HFFc6 (cell line): ENCODE measurements at regions not wholly inside any gene's neighbourhood (a gene's known extent, or its start where the extent isn't known, plus 50 kb on each side); places are given as distances from the start of the nearest gene placed in this dataset.

Source experiments
- DNase-seq: peaks from one replicate; pipeline ENCODE4 v3.0.0-alpha.2; 2018
- H3K27ac Mint-ChIP-seq: 2 replicates; pipeline ENCODE4 v1.8.0; 2020; ENCODE audit warnings: mild to moderate bottlenecking, mixed read lengths
- H3K27me3 Mint-ChIP-seq: 2 replicates; pipeline ENCODE4 v1.8.0; 2021; ENCODE audit warnings: mild to moderate bottlenecking, moderate library complexity, mixed read lengths; ENCODE audit not compliant: insufficient read depth
- H3K36me3 Mint-ChIP-seq: 2 replicates; pipeline ENCODE4 v1.8.0; 2021; ENCODE audit warnings: low read depth, mixed read lengths
- H3K4me1 Mint-ChIP-seq: 2 replicates; pipeline ENCODE4 v1.8.0; 2020; ENCODE audit warnings: low read depth, mixed read lengths
- H3K4me3 Mint-ChIP-seq: 2 replicates; pipeline ENCODE4 v1.8.0; 2020; ENCODE audit warnings: mild to moderate bottlenecking, moderate library complexity, mixed read lengths
- H3K9me3 Mint-ChIP-seq: 2 replicates; pipeline ENCODE4 v1.8.0; 2020; ENCODE audit warnings: mild to moderate bottlenecking, mixed read lengths
- TF ChIP-seq, protein P1 (sequence below): fragments of 200-600 bp; sonication (generic); IDR thresholded peaks from 2 replicates; pipeline ENCODE4 v1.5.0; 2021; ENCODE audit warnings: antibody characterized with exemption, mild to moderate bottlenecking

DNA sequence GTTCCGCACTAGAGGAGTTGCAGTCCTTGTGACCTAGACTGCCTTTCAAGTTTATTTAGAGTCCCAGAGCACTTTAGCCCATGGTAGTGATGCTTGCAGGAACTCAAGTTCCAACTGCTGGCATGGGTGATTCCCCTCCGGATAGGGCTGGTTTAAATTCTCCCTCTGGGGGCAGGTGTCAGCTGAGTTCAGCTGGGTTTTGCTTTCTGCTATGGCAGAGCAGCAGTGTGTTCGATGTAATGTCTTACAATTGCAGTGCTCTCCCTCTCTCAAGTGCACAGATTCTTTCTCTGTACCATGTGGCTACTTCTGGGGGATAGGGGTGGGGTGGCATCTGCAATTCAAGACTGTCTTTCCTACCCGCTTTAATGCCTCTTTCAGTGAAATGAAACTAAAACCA lies 164.8 kb upstream of the ZIC3 start:
- H3K9me3 Mint-ChIP-seq: peaks cover 15% of the 10 kb centered on the region
- no peaks in the 10 kb centered on the region for H3K27me3 Mint-ChIP-seq
- H3K4me3 Mint-ChIP-seq: no peak overlapping the region
- no peaks in the 10 kb centered on the region for H3K36me3 Mint-ChIP-seq
- TF ChIP-seq, protein P1, sequence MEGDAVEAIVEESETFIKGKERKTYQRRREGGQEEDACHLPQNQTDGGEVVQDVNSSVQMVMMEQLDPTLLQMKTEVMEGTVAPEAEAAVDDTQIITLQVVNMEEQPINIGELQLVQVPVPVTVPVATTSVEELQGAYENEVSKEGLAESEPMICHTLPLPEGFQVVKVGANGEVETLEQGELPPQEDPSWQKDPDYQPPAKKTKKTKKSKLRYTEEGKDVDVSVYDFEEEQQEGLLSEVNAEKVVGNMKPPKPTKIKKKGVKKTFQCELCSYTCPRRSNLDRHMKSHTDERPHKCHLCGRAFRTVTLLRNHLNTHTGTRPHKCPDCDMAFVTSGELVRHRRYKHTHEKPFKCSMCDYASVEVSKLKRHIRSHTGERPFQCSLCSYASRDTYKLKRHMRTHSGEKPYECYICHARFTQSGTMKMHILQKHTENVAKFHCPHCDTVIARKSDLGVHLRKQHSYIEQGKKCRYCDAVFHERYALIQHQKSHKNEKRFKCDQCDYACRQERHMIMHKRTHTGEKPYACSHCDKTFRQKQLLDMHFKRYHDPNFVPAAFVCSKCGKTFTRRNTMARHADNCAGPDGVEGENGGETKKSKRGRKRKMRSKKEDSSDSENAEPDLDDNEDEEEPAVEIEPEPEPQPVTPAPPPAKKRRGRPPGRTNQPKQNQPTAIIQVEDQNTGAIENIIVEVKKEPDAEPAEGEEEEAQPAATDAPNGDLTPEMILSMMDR: no peak
- H3K4me1 Mint-ChIP-seq: no peaks in the 10 kb centered on the region
- H3K27ac Mint-ChIP-seq: no peak overlapping the region
- no peak for DNase-seq

DNA sequence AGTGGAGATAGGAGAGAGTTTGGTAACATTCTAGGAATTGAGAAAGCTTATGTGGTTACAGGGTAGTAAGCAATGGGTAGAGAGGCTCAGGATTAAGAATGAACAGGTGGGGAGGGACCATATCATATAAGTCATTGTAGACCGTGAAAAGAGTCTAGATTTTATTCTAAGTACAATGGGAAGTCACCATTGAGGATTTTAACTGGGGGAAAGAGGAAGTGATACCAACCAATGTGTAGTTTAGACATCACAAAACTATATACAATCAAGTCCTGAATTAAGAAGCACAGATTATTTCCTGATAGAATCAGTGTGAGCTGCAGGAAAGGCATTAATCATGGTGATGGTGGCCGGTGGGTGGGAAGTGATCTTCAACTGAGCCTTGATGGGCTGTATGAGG lies 178.3 kb upstream of the ZIC3 start:
- H3K4me3 Mint-ChIP-seq: no peak overlapping the region
- no peaks in the 10 kb centered on the region for H3K27me3 Mint-ChIP-seq
- peaks cover 16% of the 10 kb centered on the region; the same call in 1 of the 2 replicates for H3K9me3 Mint-ChIP-seq
- H3K36me3 Mint-ChIP-seq: no peaks in the 10 kb centered on the region
- TF ChIP-seq, protein P1: no peak
- no peak overlapping the region for H3K27ac Mint-ChIP-seq
- no peaks in the 10 kb centered on the region for H3K4me1 Mint-ChIP-seq
- no peak for DNase-seq

DNA sequence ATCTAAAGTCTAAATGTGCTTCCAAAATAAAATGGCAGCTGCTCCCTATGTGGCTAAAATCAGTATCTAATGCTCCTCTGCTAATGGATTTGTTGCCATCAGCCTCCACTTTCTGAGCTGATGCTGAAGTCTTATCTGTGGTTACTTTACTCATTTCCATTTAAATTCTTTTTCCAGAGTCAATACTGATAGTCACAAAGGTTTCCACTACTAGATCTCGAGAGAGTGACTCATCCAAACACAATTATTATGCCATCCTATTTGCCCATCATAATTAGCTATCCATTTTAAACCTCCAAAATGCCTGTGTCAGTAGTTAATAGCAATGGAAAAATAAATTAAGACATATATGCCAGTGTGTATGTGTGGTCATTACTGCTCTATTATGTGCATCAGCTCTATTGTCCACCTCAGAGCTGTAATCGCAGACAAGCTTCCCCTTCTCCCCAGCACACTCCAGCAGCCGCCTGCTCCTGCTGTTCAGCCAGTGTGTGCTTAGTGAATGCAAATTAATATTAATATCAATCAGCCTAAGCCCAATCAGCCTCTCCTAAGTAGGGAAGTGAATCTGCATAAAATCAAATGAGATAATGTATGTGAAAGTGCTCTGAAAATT lies 199.8 kb upstream of the ZIC3 start:
- Mint-ChIP-seq H3K27me3 (no peaks in the 10 kb centered on the region), H3K4me1 (no peaks in the 10 kb centered on the region), H3K9me3 (peaks cover 12% of the 10 kb centered on the region), H3K27ac (no peak overlapping the region), H3K4me3 (no peak overlapping the region), H3K36me3 (no peaks in the 10 kb centered on the region)
- TF ChIP-seq, protein P1: no peak
- DNase-seq: no peak

DNA sequence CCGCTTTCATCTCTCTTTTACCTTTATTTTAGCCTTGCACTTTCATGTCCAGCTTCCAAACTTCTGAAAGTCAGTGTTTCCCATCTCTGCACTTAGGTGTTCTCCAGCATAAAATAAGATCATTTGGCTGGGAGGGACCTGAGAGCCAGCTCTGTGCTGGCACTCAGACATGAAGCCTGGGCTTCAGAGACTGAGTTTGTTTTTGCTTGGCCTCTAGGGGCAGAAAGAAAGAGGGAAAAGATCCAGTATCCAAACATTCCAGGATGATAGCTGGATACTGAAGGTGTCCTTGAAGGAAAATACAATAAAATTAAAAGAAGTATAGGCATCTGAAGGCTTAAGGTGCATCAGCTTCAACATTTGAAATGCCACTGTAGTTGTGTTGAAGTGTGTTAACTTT lies 202.4 kb upstream of the ZIC3 start:
- Mint-ChIP-seq H3K9me3 (peaks cover 7% of the 10 kb centered on the region), H3K27ac (no peak overlapping the region), H3K27me3 (no peaks in the 10 kb centered on the region), H3K4me1 (no peaks in the 10 kb centered on the region), H3K4me3 (no peak overlapping the region), H3K36me3 (no peaks in the 10 kb centered on the region)
- TF ChIP-seq, protein P1: no peak
- DNase-seq: no peak

DNA sequence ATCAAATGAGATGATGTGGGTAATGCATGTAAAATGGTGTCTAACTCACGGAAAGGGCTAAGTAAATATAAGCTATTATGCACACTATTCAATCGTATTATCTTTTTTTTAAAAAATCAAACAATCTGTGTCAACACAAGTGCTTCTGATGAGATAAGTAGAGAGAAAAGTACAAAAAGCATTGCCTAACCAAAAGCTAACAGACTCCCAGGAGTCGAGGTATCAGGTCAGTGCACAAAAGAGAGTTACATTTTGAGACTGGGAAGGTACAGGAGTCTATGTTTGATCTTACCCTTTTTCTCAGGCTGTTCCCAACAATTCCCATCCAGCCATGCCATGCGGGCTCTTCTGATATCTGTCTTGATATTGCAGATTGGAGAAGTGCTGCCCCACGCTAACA lies 203.3 kb upstream of the ZIC3 start:
- Mint-ChIP-seq H3K27ac (no peak overlapping the region), H3K9me3 (peaks cover 4% of the 10 kb centered on the region), H3K36me3 (no peaks in the 10 kb centered on the region), H3K4me3 (no peak overlapping the region), H3K4me1 (no peaks in the 10 kb centered on the region), H3K27me3 (no peaks in the 10 kb centered on the region)
- TF ChIP-seq, protein P1: no peak
- no peak for DNase-seq

DNA sequence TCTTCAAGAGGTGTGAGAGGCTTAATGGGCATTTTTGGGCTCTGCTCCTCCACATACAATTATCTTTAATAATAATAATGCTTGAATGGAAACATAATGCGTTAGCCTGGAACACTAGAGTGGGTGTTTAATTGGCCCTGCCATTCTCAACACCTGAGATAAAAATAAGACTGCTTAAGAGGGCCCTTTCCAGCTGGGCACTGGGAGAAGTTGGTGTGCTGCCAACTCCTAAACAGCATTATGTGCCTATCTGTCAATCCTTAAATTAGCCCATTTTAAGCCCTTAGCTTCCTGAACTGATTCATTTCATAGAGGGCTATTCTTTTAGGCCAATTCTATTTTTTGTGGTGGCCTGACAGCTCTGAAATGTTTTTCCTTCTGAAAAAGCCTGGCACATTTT lies 211.1 kb upstream of the ZIC3 start:
- Mint-ChIP-seq H3K4me3 (no peak overlapping the region), H3K4me1 (no peaks in the 10 kb centered on the region), H3K27me3 (no peaks in the 10 kb centered on the region), H3K36me3 (no peaks in the 10 kb centered on the region), H3K9me3 (peaks cover 10% of the 10 kb centered on the region), H3K27ac (no peak overlapping the region)
- TF ChIP-seq, protein P1: no peak
- DNase-seq: no peak
